ENCODE measurements at regions not wholly inside any gene's neighbourhood (a gene's known extent, or its start where the extent isn't known, plus 50 kb on each side); places are given as distances from the start of the nearest gene placed in this dataset.

GRCh38 chr5:5583023-5583765 is 160.7 kb downstream of the ICE1 start:
- ATAC-seq = no peak
- Histone ChIP-seq H3K27me3 (no peaks in the 10 kb centered on the region), H3K4me1 (no peaks in the 10 kb centered on the region), H3K9me3 (no peaks in the 10 kb centered on the region), H3K27ac (no peak overlapping the region), H3K36me3 (no peaks in the 10 kb centered on the region), H3K4me3 (no peak overlapping the region)
- no peak for TF ChIP-seq CTCF (IDR thresholded peaks at IDR 0.05)
- intact Hi-C loops (cut with DNase I) = no loop called here
- no peak for DNase-seq

- ATAC-seq (no peak), DNase-seq (no peak)
- Histone ChIP-seq H3K9me3 (no peaks in the 10 kb centered on the region), H3K4me3 (no peak overlapping the region), H3K27ac (no peak overlapping the region), H3K27me3 (no peaks in the 10 kb centered on the region), H3K4me1 (no peaks in the 10 kb centered on the region), H3K36me3 (no peaks in the 10 kb centered on the region)
- intact Hi-C loops (cut with DNase I) = no loop called here
- TF ChIP-seq CTCF (IDR thresholded peaks at IDR 0.05) = no peak
Observed at GRCh38 chr5:5581080-5581479, 158.6 kb downstream of the ICE1 start.

- no peaks in the 10 kb centered on the region for H3K36me3 ChIP-seq
- H3K27ac ChIP-seq = no peak overlapping the region
- H3K4me1 ChIP-seq = no peaks in the 10 kb centered on the region
- H3K27me3 ChIP-seq = no peaks in the 10 kb centered on the region
- DNase-seq = no peak
- TF ChIP-seq CTCF (IDR thresholded peaks at IDR 0.05) = no peak
- no peak overlapping the region for H3K4me3 ChIP-seq
- intact Hi-C loops (cut with DNase I) = no loop called here
- ATAC-seq = no peak
- no peaks in the 10 kb centered on the region for H3K9me3 ChIP-seq
Observed at GRCh38 chr5:5576744-5577143, 154.3 kb downstream of the ICE1 start.

GRCh38 chr5:5575461-5575860 is 153.0 kb downstream of the ICE1 start:
- H3K27ac ChIP-seq = no peak overlapping the region
- no peaks in the 10 kb centered on the region for H3K9me3 ChIP-seq
- ATAC-seq = no peak
- H3K4me1 ChIP-seq = no peaks in the 10 kb centered on the region
- no peak overlapping the region for H3K4me3 ChIP-seq
- no peaks in the 10 kb centered on the region for H3K36me3 ChIP-seq
- intact Hi-C loops (cut with DNase I) = no loop called here
- DNase-seq = no peak
- H3K27me3 ChIP-seq = no peaks in the 10 kb centered on the region
- TF ChIP-seq CTCF (IDR thresholded peaks at IDR 0.05) = no peak

- Histone ChIP-seq H3K27me3 (no peaks in the 10 kb centered on the region), H3K4me1 (no peaks in the 10 kb centered on the region), H3K36me3 (no peaks in the 10 kb centered on the region), H3K4me3 (no peak overlapping the region), H3K27ac (no peak overlapping the region), H3K9me3 (no peaks in the 10 kb centered on the region)
- no peak for TF ChIP-seq CTCF (IDR thresholded peaks at IDR 0.05)
- DNase-seq (no peak), ATAC-seq (peak; percentile 22)
- intact Hi-C loops (cut with DNase I) = no loop called here
Observed at GRCh38 chr5:5573798-5574380, 151.4 kb downstream of the ICE1 start.
